SHP77 (cell line): ENCODE measurements at regions not wholly inside any gene's neighbourhood (a gene's known extent, or its start where the extent isn't known, plus 50 kb on each side); places are given as distances from the start of the nearest gene placed in this dataset.
"Not testable (repeated sequence)": the region's sequence is repeated elsewhere in the genome, so short reads cannot be mapped to it uniquely, and the experiment has no call there.

Experiments used
- DNase-seq, 2 experiments: peaks; one replicate each; lab custom pipeline; 2025; lab: John Stamatoyannopoulos, UW

DNA sequence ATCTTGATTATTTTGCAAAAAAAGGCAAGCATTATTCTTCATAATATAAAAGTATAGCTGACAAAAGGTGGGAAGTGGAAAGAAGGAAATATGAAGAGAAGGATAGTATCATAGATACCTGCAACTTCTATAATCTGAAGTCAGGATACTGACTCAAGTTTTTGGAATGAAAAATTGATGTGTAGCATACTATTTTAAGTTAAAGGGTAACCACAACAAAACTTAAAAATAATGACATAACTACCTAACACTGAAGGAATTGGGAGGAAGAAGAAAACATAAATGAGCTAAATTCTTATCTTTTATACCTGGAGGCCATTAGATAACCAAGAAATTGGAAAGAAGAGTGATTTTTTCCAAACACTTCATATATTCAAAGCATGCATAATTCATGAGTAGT, 51.8 kb upstream of the TLE1 start:
- DNase-seq, result no peak

GRCh38 chr9:81748091-81748490, 58.7 kb upstream of the TLE1 start:
- no peak for DNase-seq

DNA sequence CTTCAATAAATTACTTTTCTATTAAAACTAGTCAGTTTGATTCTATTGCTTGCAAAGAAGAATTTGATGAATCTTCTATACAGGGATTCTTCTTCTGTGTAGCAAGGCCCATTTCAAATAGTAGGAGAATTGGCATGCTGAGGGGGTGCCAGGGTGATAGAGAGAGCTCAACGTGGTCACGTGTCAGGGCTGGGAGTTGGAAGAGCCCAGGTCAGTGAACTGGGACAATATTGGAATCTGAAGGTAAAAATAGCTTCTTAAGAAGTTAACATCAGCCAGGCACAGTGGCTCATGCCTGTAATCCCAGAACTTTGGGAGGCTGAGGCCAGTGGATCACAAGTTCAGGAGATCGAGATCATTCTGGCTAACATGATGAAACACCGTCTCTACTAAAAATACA, 64.1 kb upstream of the TLE1 start:
- no peak for DNase-seq

- no peak for DNase-seq
These were observed 64.9 kb upstream of the TLE1 start for GRCh38 chr9:81754245-81754644.

DNA sequence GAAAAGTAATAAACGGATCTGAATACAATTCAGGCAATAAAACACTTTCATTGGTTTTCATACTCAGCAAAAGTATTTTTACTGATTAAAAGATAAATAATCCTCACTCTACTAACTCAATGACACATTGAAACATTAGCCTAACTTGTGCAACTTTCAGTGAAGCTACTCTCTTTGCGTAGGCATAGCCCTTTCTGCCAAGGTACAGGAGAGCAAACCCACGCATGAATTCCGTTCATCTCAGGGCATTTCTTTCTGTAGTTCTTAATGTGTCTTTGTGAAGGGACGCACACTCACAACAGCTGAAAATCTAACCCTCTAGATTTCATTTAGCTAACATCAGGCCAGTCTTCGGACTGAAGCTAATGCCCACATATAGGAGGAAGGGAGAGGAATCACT, 66.4 kb upstream of the TLE1 start:
- DNase-seq, result no peak

GRCh38 chr9:81756561-81756960, 67.2 kb upstream of the TLE1 start:
- no peak for DNase-seq

GRCh38 chr9:81758123-81758797, 68.9 kb upstream of the TLE1 start:
- DNase-seq, result no peak

DNA sequence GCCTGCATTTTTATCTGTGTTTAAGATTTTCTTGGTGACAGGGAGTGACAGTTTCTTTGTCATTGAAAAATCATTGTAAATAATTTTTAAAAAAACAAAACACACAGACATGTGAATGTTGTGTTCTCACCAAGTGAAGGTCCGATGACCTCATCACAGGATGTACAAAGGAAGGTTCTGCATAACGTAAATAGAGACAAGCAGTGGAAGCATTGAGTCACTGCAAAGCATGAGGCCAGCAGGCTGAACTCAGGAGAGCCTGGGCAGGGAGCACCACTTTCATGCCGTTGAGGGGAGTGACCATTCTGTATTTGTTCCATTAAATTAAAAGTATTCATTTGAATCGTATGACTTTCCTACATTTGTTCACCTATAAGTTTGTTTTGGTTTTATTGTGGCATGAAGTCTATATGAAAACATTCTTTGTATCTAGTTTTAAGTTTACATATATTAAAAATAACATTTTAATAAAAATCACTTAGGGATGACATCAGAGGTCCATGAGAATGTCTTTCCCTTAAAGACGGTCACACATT, 70.4 kb upstream of the TLE1 start:
- peak; percentile 7 to 12 for DNase-seq

DNA sequence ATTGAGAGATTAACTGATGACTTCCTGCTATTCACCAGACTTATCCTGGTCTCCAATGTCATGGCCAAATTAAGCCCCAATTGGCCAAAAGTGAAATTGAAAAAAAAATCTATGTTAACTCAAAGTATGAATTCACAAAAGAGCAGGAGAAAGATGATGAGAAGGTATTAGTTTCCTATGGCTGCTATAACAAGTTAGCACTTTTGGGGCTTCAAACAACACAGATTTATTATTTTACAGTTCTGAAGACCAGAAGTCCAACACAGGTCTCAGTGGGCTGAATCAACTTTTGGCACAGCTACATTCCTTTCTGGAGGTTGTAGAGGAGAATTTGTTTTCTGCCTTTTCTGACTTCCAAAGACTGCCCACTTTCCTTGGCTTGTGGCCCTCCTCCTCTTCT, 78.6 kb upstream of the TLE1 start:
- no peak for DNase-seq

DNA sequence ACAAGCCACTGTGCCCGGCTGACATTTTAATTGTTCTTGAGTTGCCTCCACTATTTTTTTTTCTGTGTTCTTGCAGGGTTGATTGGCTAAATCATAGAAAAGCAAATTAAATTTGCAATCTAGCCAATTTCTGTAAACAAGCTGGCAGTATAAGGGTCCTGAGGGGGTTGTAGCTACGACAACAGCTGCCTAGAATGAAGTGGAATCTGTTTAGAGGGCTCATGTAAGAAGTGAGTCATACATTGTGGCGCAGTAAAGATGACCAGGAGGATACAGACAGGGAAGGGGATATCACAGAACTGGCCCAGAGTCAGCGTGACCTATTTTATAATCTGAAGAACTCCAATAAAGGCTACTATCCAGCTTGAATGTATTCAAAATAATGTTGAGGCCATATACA, 82.2 kb upstream of the TLE1 start:
- no peak for DNase-seq

DNA sequence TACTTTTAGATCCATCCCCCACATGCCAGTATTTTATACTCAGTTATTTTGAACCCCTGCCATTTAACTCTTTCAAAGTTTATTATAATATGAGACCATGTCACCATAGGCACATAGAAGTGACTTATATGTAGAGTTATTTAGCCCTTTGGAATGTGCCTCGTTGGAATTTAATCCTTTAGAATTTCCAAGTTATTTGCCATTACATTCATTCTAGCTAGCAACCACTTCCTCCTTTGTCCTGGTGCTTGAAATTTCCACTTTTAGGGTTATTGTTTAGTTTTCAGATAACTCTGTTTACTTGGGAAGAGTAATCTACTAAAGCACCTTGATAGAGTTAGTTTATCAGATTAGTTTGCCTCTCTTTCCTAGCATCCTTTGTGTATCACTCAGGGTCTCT, 82.8 kb upstream of the TLE1 start:
- DNase-seq, result no peak

- peak; percentile 86 to 87 for DNase-seq
These were observed 87.0 kb upstream of the TLE1 start for GRCh38 chr9:81776390-81776789.

DNA sequence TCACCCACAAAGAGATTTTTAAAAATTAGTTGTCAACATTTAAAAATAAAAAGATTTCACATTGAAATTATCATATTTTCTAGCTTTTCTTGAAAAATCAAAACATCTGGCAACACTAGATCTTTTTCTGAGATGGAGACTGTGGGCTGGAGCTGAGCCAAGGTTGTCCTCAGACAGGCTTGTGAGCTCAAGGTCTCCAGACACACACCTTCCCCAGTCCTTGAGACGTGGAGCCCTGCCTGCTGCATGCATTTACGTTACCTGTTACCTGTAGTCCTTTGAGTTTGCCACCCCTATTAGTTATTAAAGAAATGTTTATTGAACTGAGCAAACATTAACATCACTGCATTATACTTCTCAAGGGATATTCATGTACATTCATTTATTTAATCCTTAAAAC, 87.5 kb upstream of the TLE1 start:
- DNase-seq, result no peak

DNA sequence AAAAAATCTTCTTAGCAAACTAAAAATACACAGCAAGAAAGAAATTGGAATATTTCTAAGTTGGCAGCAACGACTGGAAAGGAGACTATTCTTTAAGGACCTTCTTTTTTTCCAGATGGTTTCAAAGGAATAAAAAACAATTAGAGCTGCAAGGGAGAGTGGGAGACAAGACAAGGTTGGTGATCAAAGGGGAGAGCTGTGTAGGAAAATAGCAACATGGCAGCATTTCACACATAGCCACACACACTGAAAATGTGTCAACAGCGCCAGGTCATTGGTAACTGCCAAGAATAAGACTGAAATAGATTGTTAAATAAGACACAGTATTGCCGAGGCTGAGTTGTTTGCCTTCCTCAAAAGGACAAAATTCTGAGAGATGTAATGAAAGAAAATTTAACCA, 88.1 kb upstream of the TLE1 start:
- no peak for DNase-seq

DNA sequence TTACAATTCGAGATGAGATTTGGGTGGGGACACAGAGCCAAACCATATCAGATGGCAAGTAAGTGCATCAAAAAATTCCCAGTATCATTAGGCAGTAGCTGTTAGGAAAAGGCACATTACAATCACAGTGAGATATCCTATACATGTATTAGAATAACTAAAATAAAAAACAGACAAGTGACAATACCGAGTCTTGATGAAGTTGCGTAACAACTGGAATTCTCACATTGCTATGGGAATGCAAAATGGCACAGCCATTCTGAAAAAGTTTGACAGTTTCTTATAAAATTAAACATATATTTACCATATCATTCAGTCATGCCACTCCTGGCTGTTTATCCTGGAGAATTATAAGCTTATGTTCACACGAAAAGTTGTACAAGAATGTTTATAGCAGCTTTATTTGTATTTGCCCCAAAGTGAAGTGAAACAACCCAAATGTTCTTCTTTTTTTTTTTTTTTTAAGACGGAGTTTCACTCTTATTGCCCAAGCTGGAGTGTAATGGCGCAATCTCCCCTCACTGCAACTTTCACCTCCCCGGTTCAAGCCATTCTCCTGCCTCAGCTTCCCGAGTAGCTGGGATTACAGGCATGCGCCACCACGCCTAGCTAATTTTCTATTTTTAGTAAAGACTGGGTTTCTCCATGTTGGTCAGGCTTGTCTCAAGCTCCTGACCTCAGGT, 93.1 kb upstream of the TLE1 start:
- DNase-seq, result no peak

DNA sequence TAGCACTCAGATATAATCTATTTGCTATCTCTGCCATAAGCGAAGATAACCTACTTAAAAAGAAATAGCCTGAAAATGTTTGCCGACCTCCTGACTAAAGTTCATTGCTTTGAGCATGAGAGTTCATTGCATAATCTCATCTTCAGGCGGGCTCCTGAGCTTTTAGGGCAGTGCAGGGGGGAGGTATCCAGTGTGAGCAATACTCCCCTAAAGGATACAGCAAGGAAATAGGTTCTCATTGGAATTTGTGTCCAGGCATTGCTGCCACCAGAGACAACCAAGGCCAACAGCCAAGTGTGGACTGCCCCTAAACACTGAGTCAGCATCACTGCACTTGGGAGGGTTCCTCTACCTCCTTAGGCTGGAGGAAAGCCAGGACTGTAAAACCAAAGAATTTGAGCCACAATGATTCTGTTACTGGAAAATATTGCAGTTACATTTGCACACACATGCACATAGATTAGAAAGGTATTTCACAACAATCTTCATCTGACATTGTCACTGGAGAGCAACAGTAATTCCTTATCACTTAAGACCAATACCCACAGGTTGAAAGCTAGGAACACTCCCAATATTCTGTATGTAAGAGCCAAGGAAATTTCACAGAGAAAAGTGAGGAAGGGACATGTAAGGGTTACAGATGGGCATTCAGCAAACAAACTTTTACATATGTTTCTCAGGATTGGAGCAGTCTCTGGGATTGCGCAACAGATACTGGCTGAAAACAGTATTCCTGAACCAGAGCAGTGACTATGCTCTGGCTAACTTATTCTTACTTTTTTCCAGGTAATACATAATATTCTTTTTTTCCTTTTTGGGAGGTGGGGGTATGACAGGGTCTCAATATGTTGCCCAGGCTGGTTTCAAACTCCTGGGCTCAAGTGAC, 98.6 kb upstream of the TLE1 start:
- DNase-seq, result no peak

GRCh38 chr9:81789721-81790120, 100.4 kb upstream of the TLE1 start:
- no peak for DNase-seq

- DNase-seq, result no peak
These were observed 100.8 kb upstream of the TLE1 start for GRCh38 chr9:81790166-81790565.

DNA sequence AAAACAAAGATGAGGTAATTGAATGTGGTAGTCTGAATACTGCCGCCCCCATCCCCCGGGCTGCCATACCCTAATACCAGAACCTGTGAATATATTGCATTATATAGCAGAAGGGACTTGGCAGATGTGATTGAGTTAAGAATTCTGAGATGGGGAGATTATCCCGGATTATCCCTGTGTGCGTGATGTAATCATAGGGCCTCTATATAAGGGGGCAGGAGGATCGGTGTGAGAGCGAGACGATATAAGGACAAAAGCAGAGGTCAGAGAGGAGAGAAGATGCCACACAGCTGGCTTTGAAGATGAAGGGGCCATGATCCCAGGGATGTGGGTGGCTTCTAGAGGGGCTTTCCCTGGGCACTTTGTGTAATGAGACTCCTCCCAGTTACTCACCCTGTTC, 101.7 kb upstream of the TLE1 start:
- no peak for DNase-seq

GRCh38 chr9:81798606-81799005, 109.3 kb upstream of the TLE1 start:
- no peak for DNase-seq

DNA sequence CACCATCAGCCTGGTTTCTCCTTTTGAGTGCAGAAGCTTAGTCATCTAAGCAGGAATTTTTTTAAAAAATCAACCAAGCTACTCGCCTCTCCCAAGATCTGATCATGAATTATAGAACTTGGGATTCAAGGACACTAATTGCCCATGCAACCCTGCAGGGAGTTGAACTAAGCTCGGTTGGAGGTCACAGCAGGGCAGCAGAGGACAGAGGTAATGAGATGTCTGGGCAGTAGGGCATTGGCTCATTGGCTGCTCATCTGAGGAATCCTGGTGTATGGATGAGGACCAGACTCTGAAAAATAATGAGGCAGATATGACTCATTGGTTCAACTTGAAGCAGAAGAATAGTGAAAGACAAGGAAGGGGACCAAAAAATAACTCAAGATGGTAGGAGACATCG, 111.8 kb upstream of the TLE1 start:
- DNase-seq, result no peak

- DNase-seq, result no peak
These were observed 115.0 kb upstream of the TLE1 start for GRCh38 chr9:81804306-81804705.

DNA sequence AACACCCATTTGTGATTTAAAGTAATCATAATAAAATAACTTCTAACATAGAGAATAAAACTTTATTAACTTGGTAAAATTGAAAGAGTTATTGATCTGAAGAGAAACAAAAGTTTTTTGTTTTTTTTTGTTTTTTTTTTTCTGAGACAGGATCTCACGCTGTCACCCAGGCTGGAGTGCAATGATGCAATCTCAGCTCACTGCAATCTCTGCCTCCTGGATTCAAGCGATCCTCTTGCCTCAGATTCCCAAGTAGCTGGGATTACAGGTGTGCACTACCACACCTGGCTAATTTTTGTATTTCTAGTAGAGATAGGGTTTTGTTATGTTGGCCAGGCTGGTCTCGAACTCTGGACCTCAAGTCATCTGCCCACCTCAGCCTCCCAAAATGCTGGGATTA, 116.5 kb upstream of the SPATA31D4 start:
- DNase-seq, result not testable (repeated sequence)
